ENCODE measurements at regions not wholly inside any gene's neighbourhood (a gene's known extent, or its start where the extent isn't known, plus 50 kb on each side); places are given as distances from the start of the nearest gene placed in this dataset.

DNA sequence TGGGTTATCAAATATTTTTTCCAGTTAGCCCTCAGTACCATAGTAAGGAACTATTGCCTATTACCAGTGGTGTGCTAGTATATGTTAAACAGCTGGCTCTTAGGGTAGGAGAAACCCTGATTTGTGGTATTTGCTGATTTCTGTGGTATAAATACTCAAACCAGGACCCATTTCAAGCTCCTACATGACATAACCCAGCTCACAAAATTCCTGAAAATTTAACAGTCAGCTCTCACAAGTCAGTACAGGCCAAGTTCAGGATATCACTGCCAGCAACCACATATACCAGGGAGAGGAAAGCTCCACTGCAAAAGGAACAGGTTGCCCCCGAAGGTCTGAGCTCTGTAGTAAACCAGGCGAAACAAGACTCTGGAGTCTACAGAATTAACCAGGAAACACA is 315.3 kb downstream of the NOVA1 start:
- TF ChIP-seq, protein P1, sequence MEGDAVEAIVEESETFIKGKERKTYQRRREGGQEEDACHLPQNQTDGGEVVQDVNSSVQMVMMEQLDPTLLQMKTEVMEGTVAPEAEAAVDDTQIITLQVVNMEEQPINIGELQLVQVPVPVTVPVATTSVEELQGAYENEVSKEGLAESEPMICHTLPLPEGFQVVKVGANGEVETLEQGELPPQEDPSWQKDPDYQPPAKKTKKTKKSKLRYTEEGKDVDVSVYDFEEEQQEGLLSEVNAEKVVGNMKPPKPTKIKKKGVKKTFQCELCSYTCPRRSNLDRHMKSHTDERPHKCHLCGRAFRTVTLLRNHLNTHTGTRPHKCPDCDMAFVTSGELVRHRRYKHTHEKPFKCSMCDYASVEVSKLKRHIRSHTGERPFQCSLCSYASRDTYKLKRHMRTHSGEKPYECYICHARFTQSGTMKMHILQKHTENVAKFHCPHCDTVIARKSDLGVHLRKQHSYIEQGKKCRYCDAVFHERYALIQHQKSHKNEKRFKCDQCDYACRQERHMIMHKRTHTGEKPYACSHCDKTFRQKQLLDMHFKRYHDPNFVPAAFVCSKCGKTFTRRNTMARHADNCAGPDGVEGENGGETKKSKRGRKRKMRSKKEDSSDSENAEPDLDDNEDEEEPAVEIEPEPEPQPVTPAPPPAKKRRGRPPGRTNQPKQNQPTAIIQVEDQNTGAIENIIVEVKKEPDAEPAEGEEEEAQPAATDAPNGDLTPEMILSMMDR (IDR thresholded peaks at IDR 0.05): no peak
- TF ChIP-seq POLR2A (IDR thresholded peaks at IDR 0.05): no peak
